ENCODE measurements at regions not wholly inside any gene's neighbourhood (a gene's known extent, or its start where the extent isn't known, plus 50 kb on each side); places are given as distances from the start of the nearest gene placed in this dataset.

GRCh38 chr2:125886153-125886552, 769.8 kb upstream of the GYPC start:
- TF ChIP-seq MAX (IDR thresholded peaks at IDR 0.05; ENCODE audit: low read depth, low read length) (no peak), MYC (IDR thresholded peaks at IDR 0.05; ENCODE audit: low read depth, low read length) (no peak), CTCF (IDR thresholded peaks at IDR 0.05; ENCODE audit: low read depth, low read length) (no peak), POLR2A (IDR thresholded peaks at IDR 0.05; ENCODE audit: extremely low read depth, insufficient read length) (no peak)
- H3K4me3 ChIP-seq (ENCODE audit: low read depth, low read length): no peak overlapping the region
- DNase-seq (ENCODE audit: low read depth): no peak

GRCh38 chr2:125901278-125901677, 754.7 kb upstream of the GYPC start:
- TF ChIP-seq CTCF (IDR thresholded peaks at IDR 0.05; ENCODE audit: low read depth, low read length) (no peak), POLR2A (IDR thresholded peaks at IDR 0.05; ENCODE audit: extremely low read depth, insufficient read length) (no peak), MAX (IDR thresholded peaks at IDR 0.05; ENCODE audit: low read depth, low read length) (no peak), MYC (IDR thresholded peaks at IDR 0.05; ENCODE audit: low read depth, low read length) (no peak)
- no peak overlapping the region for H3K4me3 ChIP-seq (ENCODE audit: low read depth, low read length)
- DNase-seq (ENCODE audit: low read depth): no peak

GRCh38 chr2:125925891-125926546, 729.9 kb upstream of the GYPC start:
- no peak for DNase-seq (ENCODE audit: low read depth)
- TF ChIP-seq POLR2A (IDR thresholded peaks at IDR 0.05; ENCODE audit: extremely low read depth, insufficient read length) (no peak), MYC (IDR thresholded peaks at IDR 0.05; ENCODE audit: low read depth, low read length) (no peak), CTCF (IDR thresholded peaks at IDR 0.05; ENCODE audit: low read depth, low read length) (no peak), MAX (IDR thresholded peaks at IDR 0.05; ENCODE audit: low read depth, low read length) (no peak)
- H3K4me3 ChIP-seq (ENCODE audit: low read depth, low read length): no peak overlapping the region

GRCh38 chr2:125935559-125935958, 720.4 kb upstream of the GYPC start:
- no peak for DNase-seq (ENCODE audit: low read depth)
- TF ChIP-seq MYC (IDR thresholded peaks at IDR 0.05; ENCODE audit: low read depth, low read length): no peak
- H3K4me3 ChIP-seq (ENCODE audit: low read depth, low read length): no peak overlapping the region

- no peak for TF ChIP-seq MYC (IDR thresholded peaks at IDR 0.05; ENCODE audit: low read depth, low read length)
- H3K4me3 ChIP-seq (ENCODE audit: low read depth, low read length): no peak overlapping the region
- DNase-seq (ENCODE audit: low read depth): no peak
Measured at GRCh38 chr2:125942585-125943424, 713.2 kb upstream of the GYPC start.

GRCh38 chr2:125959047-125959446, 696.9 kb upstream of the GYPC start:
- no peak for DNase-seq (ENCODE audit: low read depth)
- no peak for TF ChIP-seq CTCF (IDR thresholded peaks at IDR 0.05; ENCODE audit: low read depth, low read length)
- TF ChIP-seq MAX (IDR thresholded peaks at IDR 0.05; ENCODE audit: low read depth, low read length): no peak
- no peak for TF ChIP-seq MYC (IDR thresholded peaks at IDR 0.05; ENCODE audit: low read depth, low read length)
- no peak for TF ChIP-seq POLR2A (IDR thresholded peaks at IDR 0.05; ENCODE audit: extremely low read depth, insufficient read length)
- no peak overlapping the region for H3K4me3 ChIP-seq (ENCODE audit: low read depth, low read length)

Data from NB4 (cell line).